ENCODE measurements at regions not wholly inside any gene's neighbourhood (a gene's known extent, or its start where the extent isn't known, plus 50 kb on each side); places are given as distances from the start of the nearest gene placed in this dataset.

DNA sequence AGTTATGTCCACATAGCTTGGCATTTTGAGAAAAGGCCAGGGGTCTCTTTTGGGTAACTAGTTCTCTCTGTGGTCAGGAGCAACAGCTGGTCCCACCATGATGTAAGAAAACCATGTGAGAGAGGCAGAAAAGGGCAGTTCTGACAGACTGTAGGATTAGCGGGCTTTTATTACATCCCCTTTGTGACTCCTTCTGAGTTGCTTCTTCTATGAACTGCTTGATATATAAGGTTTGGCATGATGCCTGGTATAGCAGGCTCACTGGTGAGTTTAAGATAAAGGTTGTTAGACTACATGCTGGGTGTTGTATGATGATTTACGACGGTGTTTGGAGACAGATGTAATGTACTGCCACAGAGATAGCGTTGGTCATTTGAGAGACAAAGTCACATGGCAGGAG, 2308.1 kb upstream of the AGA start:
- no peak for TF ChIP-seq POLR2AphosphoS5 (IDR thresholded peaks at IDR 0.05; ENCODE audit: low read length)
- TF ChIP-seq RFX5 (IDR thresholded peaks at IDR 0.05; ENCODE audit: low read depth, low read length), result no peak
- TF ChIP-seq MTA3 (IDR thresholded peaks at IDR 0.05; ENCODE audit: borderline replicate concordance, low read length), result no peak
- no peak for TF ChIP-seq PRDM15 (CRISPR knock-in tag; IDR thresholded peaks at IDR 0.05)
- TF ChIP-seq POLR2A (IDR thresholded peaks at IDR 0.05; ENCODE audit: low read depth, low read length), result no peak
- TF ChIP-seq, protein P1, sequence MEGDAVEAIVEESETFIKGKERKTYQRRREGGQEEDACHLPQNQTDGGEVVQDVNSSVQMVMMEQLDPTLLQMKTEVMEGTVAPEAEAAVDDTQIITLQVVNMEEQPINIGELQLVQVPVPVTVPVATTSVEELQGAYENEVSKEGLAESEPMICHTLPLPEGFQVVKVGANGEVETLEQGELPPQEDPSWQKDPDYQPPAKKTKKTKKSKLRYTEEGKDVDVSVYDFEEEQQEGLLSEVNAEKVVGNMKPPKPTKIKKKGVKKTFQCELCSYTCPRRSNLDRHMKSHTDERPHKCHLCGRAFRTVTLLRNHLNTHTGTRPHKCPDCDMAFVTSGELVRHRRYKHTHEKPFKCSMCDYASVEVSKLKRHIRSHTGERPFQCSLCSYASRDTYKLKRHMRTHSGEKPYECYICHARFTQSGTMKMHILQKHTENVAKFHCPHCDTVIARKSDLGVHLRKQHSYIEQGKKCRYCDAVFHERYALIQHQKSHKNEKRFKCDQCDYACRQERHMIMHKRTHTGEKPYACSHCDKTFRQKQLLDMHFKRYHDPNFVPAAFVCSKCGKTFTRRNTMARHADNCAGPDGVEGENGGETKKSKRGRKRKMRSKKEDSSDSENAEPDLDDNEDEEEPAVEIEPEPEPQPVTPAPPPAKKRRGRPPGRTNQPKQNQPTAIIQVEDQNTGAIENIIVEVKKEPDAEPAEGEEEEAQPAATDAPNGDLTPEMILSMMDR (IDR thresholded peaks at IDR 0.05 in 2 of 3, conservative IDR thresholded peaks at IDR 0.05 in 1 of 3; ENCODE audit: control insufficient read depth in 2 of 3, extremely low read depth in 1 of 3, insufficient read depth in 1 of 3, low read depth in 3 of 3, low read length in 3 of 3), result no peak
- no peak for TF ChIP-seq TAF1 (IDR thresholded peaks at IDR 0.05; ENCODE audit: borderline replicate concordance, low read depth, low read length)
- no peak for TF ChIP-seq KAT2A (conservative IDR thresholded peaks at IDR 0.05; ENCODE audit: control insufficient read depth, low read depth, low read length)
- TF ChIP-seq ZNF24 (IDR thresholded peaks at IDR 0.05), result no peak
- TF ChIP-seq GABPA (IDR thresholded peaks at IDR 0.05; ENCODE audit: low read depth), result no peak
- no peak for TF ChIP-seq BHLHE40 (IDR thresholded peaks at IDR 0.05; ENCODE audit: borderline replicate concordance in 1 of 2, low read depth in 2 of 2, low read length in 1 of 2)
- no peak for TF ChIP-seq ESRRA (IDR thresholded peaks at IDR 0.05; ENCODE audit: low read length)
- no peak for TF ChIP-seq NBN (IDR thresholded peaks at IDR 0.05)

Measured in GM12878 (cell line).